Inflammatory macrophage treated with lipopolysaccharide for 4 hours (primary cell): ENCODE measurements at regions not wholly inside any gene's neighbourhood (a gene's known extent, or its start where the extent isn't known, plus 50 kb on each side); places are given as distances from the start of the nearest gene placed in this dataset.
A peak's percentile ranks its signal among the peaks of the same experiment; 100 is the strongest.
"Not testable (repeated sequence)": the region's sequence is repeated elsewhere in the genome, so short reads cannot be mapped to it uniquely, and the experiment has no call there.

Source experiments
- DNase-seq: peaks from one replicate; pipeline ENCODE4 v3.0.0-alpha.2; 2020

- DNase-seq = no peak
Measured at GRCh38 chr1:219020846-219021245, 152.8 kb upstream of the LYPLAL1 start.

DNA sequence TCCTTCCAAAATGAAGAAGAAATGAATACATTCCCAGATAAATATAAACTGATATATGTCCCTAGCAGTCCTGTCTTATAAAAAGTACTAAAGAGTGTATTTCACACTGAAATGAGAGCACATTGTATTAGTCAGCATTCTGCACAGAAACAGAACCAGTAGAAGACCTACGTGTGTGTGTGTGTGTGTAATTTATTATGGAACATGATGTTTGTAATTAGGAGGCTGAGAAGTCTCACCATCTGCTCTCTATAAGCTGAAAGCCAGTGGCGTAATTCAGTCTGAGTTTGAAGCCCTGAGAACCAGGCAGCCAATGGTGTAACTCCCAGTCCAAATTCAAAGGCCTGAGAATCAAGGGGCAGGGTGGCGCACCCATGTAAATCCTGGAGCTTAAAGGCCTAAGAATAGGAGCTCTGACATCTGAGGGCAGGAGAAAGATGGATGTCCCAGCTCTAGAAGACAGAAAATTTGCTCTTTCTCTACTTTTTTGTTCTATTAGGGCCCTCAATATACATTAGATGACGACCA is 146.5 kb upstream of the LYPLAL1 start:
- no peak for DNase-seq

DNA sequence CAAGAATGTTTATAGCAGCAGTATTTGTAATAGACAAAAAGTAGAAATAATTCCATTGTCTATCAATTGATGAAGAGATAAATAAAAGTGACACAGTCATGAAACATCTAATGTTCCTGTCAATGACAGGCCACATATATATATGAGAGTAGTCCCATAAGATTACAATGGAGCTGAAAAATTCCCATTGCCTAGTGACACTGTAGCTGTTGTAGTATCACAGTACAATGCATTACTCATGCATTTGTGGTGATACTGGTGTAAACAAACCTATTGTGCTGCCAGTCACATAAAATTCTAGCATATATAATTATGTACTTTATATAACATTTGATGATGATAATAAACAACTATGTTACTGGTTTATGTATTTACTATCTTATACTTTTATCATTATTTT is 141.9 kb upstream of the LYPLAL1 start:
- no peak for DNase-seq

DNA sequence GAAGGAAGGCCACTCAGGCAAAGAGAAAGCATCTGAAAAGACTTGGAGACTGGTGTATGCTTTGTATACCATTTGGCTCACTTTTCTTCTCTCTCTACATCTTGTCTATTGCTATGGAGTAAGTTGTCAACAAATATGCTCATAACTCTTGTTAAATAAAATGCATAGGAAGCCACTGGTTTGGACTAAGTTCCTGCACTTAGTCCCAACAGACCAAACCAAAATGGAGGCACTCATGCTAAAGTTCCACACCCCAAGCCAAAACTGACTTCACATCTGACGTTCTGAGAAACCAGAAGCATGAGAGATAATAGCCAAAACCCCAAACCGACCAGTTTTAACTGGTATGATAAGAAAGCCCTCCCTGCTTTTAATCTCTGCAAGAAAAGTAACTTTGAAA is 135.3 kb upstream of the LYPLAL1 start:
- no peak for DNase-seq

DNA sequence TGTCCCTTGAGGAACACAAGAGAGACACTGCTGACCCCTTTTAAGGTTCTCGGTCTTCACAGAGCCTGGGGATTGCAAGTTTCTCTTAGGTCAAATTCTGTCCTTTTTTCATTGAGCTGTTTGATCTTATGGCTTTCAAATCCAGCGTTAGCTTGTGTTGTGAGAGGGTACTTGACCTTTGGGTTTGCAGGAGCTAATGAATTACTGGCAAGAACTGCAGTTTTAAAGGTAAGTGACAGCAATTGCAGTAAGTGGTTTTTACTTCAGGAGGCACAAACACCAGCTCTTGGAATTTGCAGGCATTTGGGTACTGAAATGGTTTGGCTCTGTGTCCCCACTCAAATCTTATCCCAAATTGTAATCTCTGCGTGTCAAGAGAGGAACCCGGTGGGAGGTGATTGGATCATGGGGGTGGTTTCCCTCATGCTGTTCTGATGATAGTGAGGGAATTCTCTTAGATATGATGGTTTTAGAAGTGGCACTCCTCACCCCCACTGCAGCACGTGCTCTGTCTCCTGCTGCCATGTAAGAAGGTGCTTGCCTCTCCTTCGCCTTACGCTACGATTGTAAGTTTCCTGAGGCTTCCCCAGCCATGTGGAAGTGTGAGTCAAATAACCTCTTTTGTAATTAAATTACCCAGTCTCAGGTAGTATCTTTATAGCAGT is 134.5 kb upstream of the LYPLAL1 start:
- no peak for DNase-seq

DNA sequence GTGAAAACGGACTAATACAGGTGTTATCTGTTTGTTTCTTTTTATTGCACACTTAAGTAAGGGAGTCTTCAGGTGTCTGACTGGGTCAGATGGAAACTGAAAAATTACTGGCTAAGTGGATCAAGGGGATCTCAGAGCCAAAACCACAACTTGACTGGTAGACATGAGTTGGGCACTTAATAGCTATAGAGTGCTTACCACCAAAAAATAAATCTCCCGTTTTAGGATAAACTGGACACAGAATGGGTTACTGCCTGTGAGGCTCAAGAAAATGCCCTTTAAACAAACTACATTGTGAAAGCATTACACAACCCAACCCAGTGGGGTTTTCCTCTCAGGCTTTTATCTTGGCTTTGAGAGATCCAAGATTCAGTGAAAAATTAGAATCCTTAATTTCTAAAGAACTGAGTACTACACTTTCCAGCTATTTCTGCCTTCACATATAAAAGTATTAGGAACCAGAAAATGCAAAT is 134.0 kb upstream of the LYPLAL1 start:
- DNase-seq = no peak

DNA sequence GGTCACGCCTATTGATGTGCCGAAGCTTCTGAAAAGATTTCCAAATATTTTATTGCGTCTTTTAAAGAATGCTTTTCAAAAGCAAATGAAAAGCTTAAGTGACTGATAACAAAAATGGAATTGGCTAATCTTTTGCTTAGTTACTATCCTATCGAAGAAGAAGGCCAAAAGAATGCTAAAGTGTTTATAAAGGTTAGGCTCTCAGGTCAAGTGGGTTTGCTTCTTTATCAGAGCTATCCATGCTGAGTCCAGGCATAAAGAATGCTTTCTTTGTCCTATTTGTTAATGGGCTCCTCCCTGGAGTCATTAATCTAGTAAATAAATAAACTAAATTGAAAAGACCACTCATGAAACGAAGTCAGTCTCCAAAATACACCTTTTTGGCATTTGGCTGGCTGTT is 133.4 kb upstream of the LYPLAL1 start:
- no peak for DNase-seq

GRCh38 chr1:219041141-219041540 is 132.5 kb upstream of the LYPLAL1 start:
- no peak for DNase-seq

DNA sequence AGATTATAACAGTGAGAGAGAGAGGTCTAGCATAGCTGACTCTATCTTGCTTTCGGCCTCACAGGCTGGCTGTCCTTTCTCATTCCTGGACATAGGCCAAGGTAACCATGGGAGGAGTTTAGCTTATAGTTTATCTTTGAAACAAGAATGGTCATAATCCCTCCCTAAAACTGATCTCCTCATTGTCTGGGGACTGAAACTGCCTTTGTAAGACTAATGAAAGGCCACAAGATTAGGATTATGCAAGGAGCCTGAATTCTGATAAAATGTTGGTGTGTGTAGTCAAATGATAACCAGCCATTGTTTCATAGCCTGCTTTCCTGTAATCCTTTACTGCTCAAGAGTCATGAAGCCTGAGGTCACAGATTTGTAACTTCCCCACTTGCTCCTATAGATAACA is 131.9 kb upstream of the LYPLAL1 start:
- DNase-seq = no peak

GRCh38 chr1:219042769-219043168 is 130.9 kb upstream of the LYPLAL1 start:
- DNase-seq = no peak

GRCh38 chr1:219045246-219045645 is 128.4 kb upstream of the LYPLAL1 start:
- no peak for DNase-seq

DNA sequence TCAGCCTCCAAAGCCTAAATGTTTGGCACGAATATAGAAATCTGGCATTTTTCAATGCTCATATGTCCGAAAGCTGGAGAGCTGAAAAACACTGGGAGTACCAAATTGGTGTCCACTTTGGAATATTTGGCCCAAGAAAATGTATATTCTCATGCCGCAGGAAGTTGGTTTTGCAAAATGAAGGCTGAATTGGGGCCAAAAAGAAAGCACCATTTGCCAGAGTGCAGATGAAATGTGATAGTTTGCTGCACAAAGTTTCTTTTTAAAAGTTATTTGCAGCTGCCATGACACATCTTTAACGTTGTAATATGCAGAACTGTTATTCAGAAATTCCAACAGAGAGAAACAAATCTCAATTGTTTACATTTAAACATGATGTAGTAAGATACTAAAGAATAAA is 124.2 kb upstream of the LYPLAL1 start:
- no peak for DNase-seq

- no peak for DNase-seq
Measured at GRCh38 chr1:219050086-219050821, 123.4 kb upstream of the LYPLAL1 start.

DNA sequence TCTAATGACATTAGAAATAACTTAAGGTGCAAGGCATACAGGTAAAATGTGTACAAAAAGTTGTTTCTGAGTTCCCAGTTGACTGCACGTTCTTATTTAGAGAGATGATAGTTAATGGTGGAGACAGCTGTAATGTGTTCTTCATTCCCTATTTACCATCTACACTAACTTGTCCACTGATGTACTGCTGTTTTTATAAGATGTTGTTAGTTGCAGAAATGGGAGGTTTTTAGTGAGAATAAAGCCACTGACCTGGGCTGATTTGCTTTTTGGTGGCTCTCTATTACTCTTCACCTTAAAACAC is 122.9 kb upstream of the LYPLAL1 start:
- DNase-seq = no peak

DNA sequence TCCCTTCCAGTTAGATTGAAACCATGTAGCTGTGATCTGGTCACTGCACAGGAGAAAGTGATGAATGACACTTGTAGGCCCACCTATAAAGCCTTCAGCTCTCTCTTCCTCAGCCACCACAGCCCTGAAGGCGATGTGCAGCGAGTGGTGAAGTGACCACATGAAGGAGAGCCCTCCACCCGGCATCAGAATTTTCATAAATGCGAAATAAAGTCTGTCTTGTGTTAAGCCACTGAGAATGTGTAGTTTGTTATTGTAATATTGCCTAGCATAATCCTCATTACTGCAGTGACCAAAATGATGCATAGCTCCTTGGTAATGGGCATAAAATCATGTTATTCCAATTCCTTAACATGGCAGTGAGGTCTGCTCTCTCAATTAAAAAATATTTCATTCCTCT is 122.1 kb upstream of the LYPLAL1 start:
- DNase-seq = no peak

GRCh38 chr1:219058891-219059820 is 114.5 kb upstream of the LYPLAL1 start:
- no peak for DNase-seq

GRCh38 chr1:219060798-219061197 is 112.9 kb upstream of the LYPLAL1 start:
- no peak for DNase-seq

GRCh38 chr1:219062161-219062560 is 111.5 kb upstream of the LYPLAL1 start:
- DNase-seq = no peak

DNA sequence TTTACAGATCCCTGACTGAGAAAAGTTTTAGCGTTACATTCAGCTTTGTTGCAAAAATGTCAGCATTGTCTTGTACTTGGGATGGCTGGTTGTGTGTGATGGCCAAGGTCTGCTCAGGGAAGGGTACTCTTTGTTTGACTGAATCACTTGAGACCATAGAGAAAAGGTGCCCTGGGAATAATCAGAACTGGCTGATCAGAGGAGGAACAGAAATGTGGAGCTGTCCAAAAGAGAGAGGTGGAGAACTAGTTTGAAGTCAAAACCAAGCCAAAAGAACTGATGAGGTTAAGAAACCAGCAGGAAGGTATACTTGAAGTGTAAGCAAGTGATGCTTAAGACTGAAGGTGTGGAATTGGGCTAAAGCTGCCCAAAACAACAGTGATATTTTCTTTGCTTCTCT is 107.6 kb upstream of the LYPLAL1 start:
- no peak for DNase-seq

DNA sequence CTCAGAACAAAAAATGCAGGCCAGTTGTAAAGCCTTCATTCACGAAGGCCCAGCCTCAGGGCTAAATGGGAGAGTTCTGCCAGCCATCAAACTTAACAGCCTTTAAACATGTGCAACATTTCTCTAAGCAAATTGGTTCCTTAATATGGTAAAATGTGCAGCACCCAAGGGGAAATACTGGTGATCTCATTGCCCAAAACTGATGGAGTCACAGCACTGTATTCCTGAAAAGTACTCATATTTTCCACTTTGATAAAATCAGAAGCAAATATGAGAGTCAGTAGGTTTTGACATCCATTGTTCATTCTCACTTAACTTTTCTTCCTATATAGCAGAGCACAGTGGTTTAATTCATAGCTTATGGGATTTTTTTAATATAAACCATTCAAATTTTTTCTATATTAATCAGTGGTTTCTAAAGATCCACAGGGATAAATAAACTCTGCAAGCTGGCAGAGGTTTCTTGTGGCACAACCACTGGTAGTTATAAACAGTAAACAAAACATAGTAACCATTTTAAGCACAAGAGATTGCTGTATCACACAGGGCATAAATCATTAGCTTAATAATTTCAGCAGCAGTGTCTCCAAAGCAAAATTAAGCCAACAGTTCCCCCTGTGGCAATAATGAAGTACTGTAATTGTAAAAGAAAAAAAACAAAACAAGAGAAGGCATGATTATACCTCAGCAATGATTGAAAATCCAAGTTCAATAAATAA is 106.9 kb upstream of the LYPLAL1 start:
- DNase-seq = peak; percentile 39

DNA sequence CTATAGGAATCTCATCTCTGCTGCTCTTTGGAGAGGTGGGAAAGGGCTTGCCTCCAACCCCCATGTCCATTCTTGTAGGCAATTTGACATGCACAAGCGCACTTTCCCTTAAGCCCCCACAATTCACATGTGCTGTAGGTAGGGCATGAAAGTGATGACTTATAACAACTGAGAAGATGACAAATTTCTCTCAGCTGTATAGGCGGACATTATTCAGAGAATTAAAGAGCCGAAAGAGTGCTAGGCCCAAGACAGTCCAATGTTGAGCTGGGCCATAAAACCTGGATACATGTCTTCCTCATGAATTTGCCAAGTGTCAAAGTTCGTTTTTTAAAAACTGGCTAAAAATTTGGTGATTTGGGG is 106.3 kb upstream of the LYPLAL1 start:
- DNase-seq = no peak

DNA sequence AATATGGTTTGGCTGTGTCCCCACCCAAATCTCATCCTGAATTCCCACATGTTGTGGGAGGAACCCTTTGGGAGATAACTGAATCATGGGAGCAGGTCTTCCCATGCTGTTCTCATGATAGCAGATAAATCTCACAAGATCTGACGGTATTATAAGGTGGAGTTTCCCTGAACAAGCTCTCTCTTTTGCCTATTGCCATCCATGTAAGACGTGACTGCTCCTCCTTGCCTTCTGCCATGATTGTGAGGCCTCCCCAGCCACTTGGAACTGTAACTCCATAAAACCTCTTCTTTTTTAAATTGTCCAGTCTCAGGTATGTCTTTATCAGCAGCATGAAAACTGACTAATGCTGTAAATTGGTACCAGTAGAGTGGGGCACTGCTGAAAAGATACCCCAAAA is 103.3 kb upstream of the LYPLAL1 start:
- not testable (repeated sequence) for DNase-seq

- no peak for DNase-seq
Measured at GRCh38 chr1:219071209-219071608, 102.5 kb upstream of the LYPLAL1 start.
